Subcutaneous abdominal adipose tissue (tissue), 5 donors: ENCODE measurements at regions not wholly inside any gene's neighbourhood (a gene's known extent, or its start where the extent isn't known, plus 50 kb on each side); places are given as distances from the start of the nearest gene placed in this dataset.

Experiments used
- H3K27ac ChIP-seq: one replicate; pipeline ENCODE4 v1.7.0; 2013; ENCODE audit warnings: low read depth, mild to moderate bottlenecking, inconsistent platforms, low read length, moderate library complexity
- H3K27me3 ChIP-seq, 5 donors: one replicate each; pipeline ENCODE4 v1.7.0; 2013; ENCODE audit warnings: low read length in 5 of 5, inconsistent platforms in 1 of 5; ENCODE audit not compliant: control insufficient read depth in 5 of 5, insufficient read depth in 4 of 5
- H3K36me3 ChIP-seq, 5 donors: one replicate each; pipeline ENCODE4 v1.7.0; 2013; ENCODE audit warnings: low read length in 5 of 5; ENCODE audit not compliant: control insufficient read depth in 5 of 5, insufficient read depth in 5 of 5
- H3K4me1 ChIP-seq, 5 donors: one replicate each; pipeline ENCODE4 v1.7.0; 2013; ENCODE audit warnings: low read length in 5 of 5, mild to moderate bottlenecking in 3 of 5, moderate library complexity in 1 of 5; ENCODE audit not compliant: control insufficient read depth in 5 of 5, insufficient read depth in 5 of 5
- H3K4me3 ChIP-seq, 5 donors: one replicate each; pipeline ENCODE4 v1.7.0; 2013; ENCODE audit warnings: low read length in 5 of 5, low read depth in 1 of 5
- H3K9ac ChIP-seq, 5 donors: one replicate each; pipeline ENCODE4 v1.7.0; 2013; ENCODE audit warnings: low read length in 5 of 5, mild to moderate bottlenecking in 4 of 5, moderate library complexity in 3 of 5
- H3K9me3 ChIP-seq, 5 donors: one replicate each; pipeline ENCODE4 v1.7.0; 2013; ENCODE audit warnings: low read length in 5 of 5; ENCODE audit not compliant: control insufficient read depth in 5 of 5
- donor health status: healthy.
- donor health status: healthy.
- donor health status: healthy.
- donor health status: healthy.
- donor health status: healthy.

GRCh38 chr5:66477596-66477995 lies 118.6 kb upstream of the MAST4 start:
- peaks cover 0 to 7% (median 4%) of the 10 kb centered on the region in 5 donors for H3K9me3 ChIP-seq
- H3K4me1 ChIP-seq = no peaks in the 10 kb centered on the region
- H3K27ac ChIP-seq = no peak overlapping the region
- H3K4me3 ChIP-seq = no peak overlapping the region
- no peak overlapping the region for H3K9ac ChIP-seq
- no peaks in the 10 kb centered on the region for H3K27me3 ChIP-seq
- no peaks in the 10 kb centered on the region for H3K36me3 ChIP-seq

GRCh38 chr5:66494437-66494836 lies 101.8 kb upstream of the MAST4 start:
- Histone ChIP-seq H3K9me3 (peaks cover 0 to 9% (median 4%) of the 10 kb centered on the region in 5 donors), H3K9ac (no peak overlapping the region), H3K36me3 (no peaks in the 10 kb centered on the region)

GRCh38 chr5:66498791-66499207 lies 97.4 kb upstream of the MAST4 start:
- no peak overlapping the region for H3K27ac ChIP-seq
- no peak overlapping the region for H3K9ac ChIP-seq
- H3K27me3 ChIP-seq = no peaks in the 10 kb centered on the region
- H3K4me1 ChIP-seq = no peaks in the 10 kb centered on the region
- no peaks in the 10 kb centered on the region for H3K9me3 ChIP-seq
- H3K4me3 ChIP-seq = no peak overlapping the region
- H3K36me3 ChIP-seq = no peaks in the 10 kb centered on the region

More at GRCh38 chr5:66494437-66494836, 101.8 kb upstream of the MAST4 start:
- Histone ChIP-seq H3K4me3 (no peak overlapping the region), H3K27ac (no peak overlapping the region), H3K27me3 (no peaks in the 10 kb centered on the region), H3K4me1 (no peaks in the 10 kb centered on the region)

- Histone ChIP-seq H3K27me3 (no peaks in the 10 kb centered on the region), H3K4me1 (no peaks in the 10 kb centered on the region), H3K27ac (no peak overlapping the region), H3K36me3 (no peaks in the 10 kb centered on the region), H3K9ac (no peak overlapping the region), H3K4me3 (no peak overlapping the region), H3K9me3 (no peaks in the 10 kb centered on the region)
Measured at GRCh38 chr5:66503203-66503789, 92.9 kb upstream of the MAST4 start.

GRCh38 chr5:66507106-66507505 lies 89.1 kb upstream of the MAST4 start:
- Histone ChIP-seq H3K36me3 (no peaks in the 10 kb centered on the region), H3K4me3 (no peak overlapping the region), H3K9ac (no peak overlapping the region), H3K9me3 (peaks cover 0 to 4% (median 0%) of the 10 kb centered on the region in 5 donors), H3K27me3 (no peaks in the 10 kb centered on the region), H3K4me1 (no peaks in the 10 kb centered on the region), H3K27ac (no peak overlapping the region)

- Histone ChIP-seq H3K9me3 (peaks cover 0 to 4% (median 0%) of the 10 kb centered on the region in 5 donors), H3K27ac (no peak overlapping the region), H3K4me1 (no peaks in the 10 kb centered on the region), H3K9ac (no peak overlapping the region), H3K4me3 (no peak overlapping the region), H3K27me3 (no peaks in the 10 kb centered on the region), H3K36me3 (no peaks in the 10 kb centered on the region)
Measured at GRCh38 chr5:66511491-66511890, 84.7 kb upstream of the MAST4 start.

- peaks cover 0 to 4% (median 0%) of the 10 kb centered on the region in 5 donors for H3K9me3 ChIP-seq
Measured at GRCh38 chr5:66513130-66513529, 83.1 kb upstream of the MAST4 start.

GRCh38 chr5:66515209-66515608 lies 81.0 kb upstream of the MAST4 start:
- H3K9ac ChIP-seq = no peak overlapping the region
- no peak overlapping the region for H3K27ac ChIP-seq
- no peaks in the 10 kb centered on the region for H3K4me1 ChIP-seq

More at GRCh38 chr5:66513130-66513529, 83.1 kb upstream of the MAST4 start:
- Histone ChIP-seq H3K27me3 (no peaks in the 10 kb centered on the region), H3K4me3 (no peak overlapping the region), H3K36me3 (no peaks in the 10 kb centered on the region), H3K4me1 (no peaks in the 10 kb centered on the region), H3K9ac (no peak overlapping the region), H3K27ac (no peak overlapping the region)

GRCh38 chr5:66516550-66516949 lies 79.6 kb upstream of the MAST4 start:
- Histone ChIP-seq H3K4me1 (no peaks in the 10 kb centered on the region), H3K9me3 (peaks cover 3 to 11% (median 4%) of the 10 kb centered on the region in 5 donors), H3K4me3 (no peak overlapping the region), H3K9ac (no peak overlapping the region), H3K36me3 (no peaks in the 10 kb centered on the region), H3K27ac (no peak overlapping the region), H3K27me3 (no peaks in the 10 kb centered on the region)

More at GRCh38 chr5:66515209-66515608, 81.0 kb upstream of the MAST4 start:
- H3K27me3 ChIP-seq = no peaks in the 10 kb centered on the region
- H3K36me3 ChIP-seq = no peaks in the 10 kb centered on the region
- no peak overlapping the region for H3K4me3 ChIP-seq
- peaks cover under 1 to 6% (median 2%) of the 10 kb centered on the region in 5 donors for H3K9me3 ChIP-seq

GRCh38 chr5:66517351-66517750 lies 78.8 kb upstream of the MAST4 start:
- Histone ChIP-seq H3K4me1 (no peaks in the 10 kb centered on the region), H3K9ac (no peak overlapping the region), H3K27me3 (no peaks in the 10 kb centered on the region), H3K36me3 (no peaks in the 10 kb centered on the region), H3K9me3 (peaks cover 3 to 12% (median 4%) of the 10 kb centered on the region in 5 donors), H3K4me3 (no peak overlapping the region), H3K27ac (no peak overlapping the region)
